Activated naive CD4-positive, alpha-beta T cell treated with anti-CD3 and anti-CD28 coated beads, Interleukin-2, amount 50 U/mL, for 24 hours (primary cell): ENCODE measurements at regions not wholly inside any gene's neighbourhood (a gene's known extent, or its start where the extent isn't known, plus 50 kb on each side); places are given as distances from the start of the nearest gene placed in this dataset.

Experiments
- H3K27ac Mint-ChIP-seq: one replicate; pipeline ENCODE4 v1.8.0; 2021; ENCODE audit warnings: mild to moderate bottlenecking, mixed read lengths
- H3K27me3 Mint-ChIP-seq: one replicate; pipeline ENCODE4 v1.8.0; 2021; ENCODE audit warnings: mixed read lengths
- H3K36me3 Mint-ChIP-seq: one replicate; pipeline ENCODE4 v1.8.0; 2021; ENCODE audit warnings: mixed read lengths
- H3K4me1 Mint-ChIP-seq: one replicate; pipeline ENCODE4 v1.8.0; 2021; ENCODE audit warnings: mixed read lengths
- H3K4me3 Mint-ChIP-seq: one replicate; pipeline ENCODE4 v1.8.0; 2021; ENCODE audit warnings: mild to moderate bottlenecking, mixed read lengths
- H3K9me3 Mint-ChIP-seq: one replicate; pipeline ENCODE4 v1.8.0; 2021; ENCODE audit warnings: mixed read lengths

GRCh38 chr18:40624959-40625358 is 1330.1 kb upstream of the PIK3C3 start:
- H3K36me3 Mint-ChIP-seq: no peaks in the 10 kb centered on the region
- no peak overlapping the region for H3K4me3 Mint-ChIP-seq
- peaks cover 13% of the 10 kb centered on the region for H3K9me3 Mint-ChIP-seq
- H3K27ac Mint-ChIP-seq: no peak overlapping the region
- H3K27me3 Mint-ChIP-seq: no peaks in the 10 kb centered on the region
- no peaks in the 10 kb centered on the region for H3K4me1 Mint-ChIP-seq

- Mint-ChIP-seq H3K27ac (no peak overlapping the region), H3K36me3 (no peaks in the 10 kb centered on the region), H3K27me3 (no peaks in the 10 kb centered on the region), H3K4me1 (no peaks in the 10 kb centered on the region), H3K4me3 (no peak overlapping the region), H3K9me3 (no peaks in the 10 kb centered on the region)
These were observed 1341.3 kb upstream of the PIK3C3 start for GRCh38 chr18:40613721-40614120.

- Mint-ChIP-seq H3K27ac (no peak overlapping the region), H3K9me3 (no peaks in the 10 kb centered on the region), H3K27me3 (no peaks in the 10 kb centered on the region), H3K4me3 (no peak overlapping the region), H3K4me1 (no peaks in the 10 kb centered on the region), H3K36me3 (no peaks in the 10 kb centered on the region)
These were observed 1342.7 kb upstream of the PIK3C3 start for GRCh38 chr18:40612356-40612755.

- no peaks in the 10 kb centered on the region for H3K27me3 Mint-ChIP-seq
- H3K9me3 Mint-ChIP-seq: no peaks in the 10 kb centered on the region
- H3K4me3 Mint-ChIP-seq: no peak overlapping the region
- H3K4me1 Mint-ChIP-seq: no peaks in the 10 kb centered on the region
- no peak overlapping the region for H3K27ac Mint-ChIP-seq
- no peaks in the 10 kb centered on the region for H3K36me3 Mint-ChIP-seq
These were observed 1346.8 kb upstream of the PIK3C3 start for GRCh38 chr18:40608226-40608625.

GRCh38 chr18:40607542-40608148 is 1347.4 kb upstream of the PIK3C3 start:
- Mint-ChIP-seq H3K9me3 (no peaks in the 10 kb centered on the region), H3K4me1 (no peaks in the 10 kb centered on the region), H3K36me3 (no peaks in the 10 kb centered on the region), H3K4me3 (no peak overlapping the region), H3K27me3 (no peaks in the 10 kb centered on the region), H3K27ac (no peak overlapping the region)

GRCh38 chr18:40606996-40607395 is 1348.0 kb upstream of the PIK3C3 start:
- Mint-ChIP-seq H3K4me1 (no peaks in the 10 kb centered on the region), H3K27ac (no peak overlapping the region), H3K4me3 (no peak overlapping the region), H3K9me3 (no peaks in the 10 kb centered on the region), H3K36me3 (no peaks in the 10 kb centered on the region), H3K27me3 (no peaks in the 10 kb centered on the region)

GRCh38 chr18:40583671-40584070 is 1371.4 kb upstream of the PIK3C3 start:
- no peaks in the 10 kb centered on the region for H3K4me1 Mint-ChIP-seq
- H3K36me3 Mint-ChIP-seq: no peaks in the 10 kb centered on the region
- H3K27ac Mint-ChIP-seq: no peak overlapping the region
- H3K4me3 Mint-ChIP-seq: no peak overlapping the region
- H3K9me3 Mint-ChIP-seq: no peaks in the 10 kb centered on the region
- no peaks in the 10 kb centered on the region for H3K27me3 Mint-ChIP-seq

GRCh38 chr18:40582105-40582504 is 1372.9 kb upstream of the PIK3C3 start:
- Mint-ChIP-seq H3K4me1 (no peaks in the 10 kb centered on the region), H3K4me3 (no peak overlapping the region), H3K27me3 (no peaks in the 10 kb centered on the region)

GRCh38 chr18:40577981-40578365 is 1377.1 kb upstream of the PIK3C3 start:
- Mint-ChIP-seq H3K9me3 (peaks cover 4% of the 10 kb centered on the region), H3K4me1 (no peaks in the 10 kb centered on the region), H3K27me3 (no peaks in the 10 kb centered on the region), H3K27ac (no peak overlapping the region), H3K4me3 (no peak overlapping the region), H3K36me3 (no peaks in the 10 kb centered on the region)

More at GRCh38 chr18:40582105-40582504, 1372.9 kb upstream of the PIK3C3 start:
- H3K27ac Mint-ChIP-seq: no peak overlapping the region
- H3K36me3 Mint-ChIP-seq: no peaks in the 10 kb centered on the region
- H3K9me3 Mint-ChIP-seq: no peaks in the 10 kb centered on the region

- H3K9me3 Mint-ChIP-seq: peaks cover 4% of the 10 kb centered on the region
- no peak overlapping the region for H3K4me3 Mint-ChIP-seq
- H3K27ac Mint-ChIP-seq: no peak overlapping the region
- H3K4me1 Mint-ChIP-seq: no peaks in the 10 kb centered on the region
- no peaks in the 10 kb centered on the region for H3K27me3 Mint-ChIP-seq
- H3K36me3 Mint-ChIP-seq: no peaks in the 10 kb centered on the region
These were observed 1377.6 kb upstream of the PIK3C3 start for GRCh38 chr18:40577239-40577980.

GRCh38 chr18:40576507-40577115 is 1378.4 kb upstream of the PIK3C3 start:
- H3K27me3 Mint-ChIP-seq: no peaks in the 10 kb centered on the region
- no peaks in the 10 kb centered on the region for H3K36me3 Mint-ChIP-seq
- H3K4me1 Mint-ChIP-seq: no peaks in the 10 kb centered on the region
- H3K4me3 Mint-ChIP-seq: no peak overlapping the region
- no peak overlapping the region for H3K27ac Mint-ChIP-seq
- peaks cover 4% of the 10 kb centered on the region for H3K9me3 Mint-ChIP-seq

- Mint-ChIP-seq H3K27ac (no peak overlapping the region), H3K4me3 (no peak overlapping the region), H3K36me3 (no peaks in the 10 kb centered on the region), H3K4me1 (no peaks in the 10 kb centered on the region), H3K9me3 (peaks cover 18% of the 10 kb centered on the region), H3K27me3 (no peaks in the 10 kb centered on the region)
These were observed 1384.4 kb upstream of the PIK3C3 start for GRCh38 chr18:40570615-40571014.

- Mint-ChIP-seq H3K27me3 (no peaks in the 10 kb centered on the region), H3K4me3 (no peak overlapping the region), H3K4me1 (no peaks in the 10 kb centered on the region), H3K9me3 (peaks cover 14% of the 10 kb centered on the region), H3K27ac (no peak overlapping the region), H3K36me3 (no peaks in the 10 kb centered on the region)
These were observed 1385.4 kb upstream of the PIK3C3 start for GRCh38 chr18:40569605-40570004.

GRCh38 chr18:40566510-40566844 is 1388.6 kb upstream of the PIK3C3 start:
- no peaks in the 10 kb centered on the region for H3K4me1 Mint-ChIP-seq
- no peak overlapping the region for H3K4me3 Mint-ChIP-seq
- no peaks in the 10 kb centered on the region for H3K36me3 Mint-ChIP-seq
- H3K9me3 Mint-ChIP-seq: peaks cover 14% of the 10 kb centered on the region
- H3K27ac Mint-ChIP-seq: no peak overlapping the region
- no peaks in the 10 kb centered on the region for H3K27me3 Mint-ChIP-seq

- no peaks in the 10 kb centered on the region for H3K27me3 Mint-ChIP-seq
- H3K4me1 Mint-ChIP-seq: no peaks in the 10 kb centered on the region
These were observed 1389.1 kb upstream of the PIK3C3 start for GRCh38 chr18:40565805-40566509.

GRCh38 chr18:40559556-40559955 is 1395.5 kb upstream of the PIK3C3 start:
- Mint-ChIP-seq H3K4me3 (no peak overlapping the region), H3K27me3 (no peaks in the 10 kb centered on the region), H3K9me3 (peaks cover 6% of the 10 kb centered on the region), H3K36me3 (no peaks in the 10 kb centered on the region), H3K4me1 (no peaks in the 10 kb centered on the region), H3K27ac (no peak overlapping the region)

More at GRCh38 chr18:40565805-40566509, 1389.1 kb upstream of the PIK3C3 start:
- Mint-ChIP-seq H3K4me3 (no peak overlapping the region), H3K9me3 (peaks cover 9% of the 10 kb centered on the region), H3K27ac (no peak overlapping the region), H3K36me3 (no peaks in the 10 kb centered on the region)
